ENCODE measurements at regions not wholly inside any gene's neighbourhood (a gene's known extent, or its start where the extent isn't known, plus 50 kb on each side); places are given as distances from the start of the nearest gene placed in this dataset.

- no peak for TF ChIP-seq POLR2A (IDR thresholded peaks at IDR 0.05; ENCODE audit: extremely low read depth, insufficient read length)
- no peak for TF ChIP-seq MAX (IDR thresholded peaks at IDR 0.05; ENCODE audit: low read depth, low read length)
- no peak for TF ChIP-seq MYC (IDR thresholded peaks at IDR 0.05; ENCODE audit: low read depth, low read length)
- TF ChIP-seq CTCF (IDR thresholded peaks at IDR 0.05; ENCODE audit: low read depth, low read length) = no peak
- no peak for DNase-seq (ENCODE audit: low read depth)
- H3K4me3 ChIP-seq (ENCODE audit: low read depth, low read length) = no peak overlapping the region
Observed at GRCh38 chr21:28775071-28775470, 217.6 kb downstream of the LTN1 start.

- no peak for TF ChIP-seq CTCF (IDR thresholded peaks at IDR 0.05; ENCODE audit: low read depth, low read length)
- no peak for TF ChIP-seq MYC (IDR thresholded peaks at IDR 0.05; ENCODE audit: low read depth, low read length)
- TF ChIP-seq MAX (IDR thresholded peaks at IDR 0.05; ENCODE audit: low read depth, low read length) = no peak
- DNase-seq (ENCODE audit: low read depth) = no peak
- H3K4me3 ChIP-seq (ENCODE audit: low read depth, low read length) = no peak overlapping the region
Observed at GRCh38 chr21:28773036-28773435, 219.6 kb downstream of the LTN1 start.

GRCh38 chr21:28771790-28772501 lies 220.7 kb downstream of the LTN1 start:
- no peak for DNase-seq (ENCODE audit: low read depth)
- no peak overlapping the region for H3K4me3 ChIP-seq (ENCODE audit: low read depth, low read length)
- TF ChIP-seq MAX (IDR thresholded peaks at IDR 0.05; ENCODE audit: low read depth, low read length) = no peak
- TF ChIP-seq CTCF (IDR thresholded peaks at IDR 0.05; ENCODE audit: low read depth, low read length) = no peak
- no peak for TF ChIP-seq POLR2A (IDR thresholded peaks at IDR 0.05; ENCODE audit: extremely low read depth, insufficient read length)
- no peak for TF ChIP-seq MYC (IDR thresholded peaks at IDR 0.05; ENCODE audit: low read depth, low read length)

- H3K4me3 ChIP-seq (ENCODE audit: low read depth, low read length) = no peak overlapping the region
- no peak for TF ChIP-seq MAX (IDR thresholded peaks at IDR 0.05; ENCODE audit: low read depth, low read length)
- TF ChIP-seq CTCF (IDR thresholded peaks at IDR 0.05; ENCODE audit: low read depth, low read length) = no peak
- no peak for TF ChIP-seq POLR2A (IDR thresholded peaks at IDR 0.05; ENCODE audit: extremely low read depth, insufficient read length)
- TF ChIP-seq MYC (IDR thresholded peaks at IDR 0.05; ENCODE audit: low read depth, low read length) = no peak
- DNase-seq (ENCODE audit: low read depth) = no peak
Observed at GRCh38 chr21:28770867-28771661, 221.6 kb downstream of the LTN1 start.

- no peak for DNase-seq (ENCODE audit: low read depth)
- H3K4me3 ChIP-seq (ENCODE audit: low read depth, low read length) = no peak overlapping the region
- TF ChIP-seq CTCF (IDR thresholded peaks at IDR 0.05; ENCODE audit: low read depth, low read length) = no peak
- no peak for TF ChIP-seq MAX (IDR thresholded peaks at IDR 0.05; ENCODE audit: low read depth, low read length)
- no peak for TF ChIP-seq MYC (IDR thresholded peaks at IDR 0.05; ENCODE audit: low read depth, low read length)
- no peak for TF ChIP-seq POLR2A (IDR thresholded peaks at IDR 0.05; ENCODE audit: extremely low read depth, insufficient read length)
Observed at GRCh38 chr21:28769683-28770082, 223.0 kb downstream of the LTN1 start.

Measured in NB4 (cell line).